ENCODE measurements at regions not wholly inside any gene's neighbourhood (a gene's known extent, or its start where the extent isn't known, plus 50 kb on each side); places are given as distances from the start of the nearest gene placed in this dataset.

DNA sequence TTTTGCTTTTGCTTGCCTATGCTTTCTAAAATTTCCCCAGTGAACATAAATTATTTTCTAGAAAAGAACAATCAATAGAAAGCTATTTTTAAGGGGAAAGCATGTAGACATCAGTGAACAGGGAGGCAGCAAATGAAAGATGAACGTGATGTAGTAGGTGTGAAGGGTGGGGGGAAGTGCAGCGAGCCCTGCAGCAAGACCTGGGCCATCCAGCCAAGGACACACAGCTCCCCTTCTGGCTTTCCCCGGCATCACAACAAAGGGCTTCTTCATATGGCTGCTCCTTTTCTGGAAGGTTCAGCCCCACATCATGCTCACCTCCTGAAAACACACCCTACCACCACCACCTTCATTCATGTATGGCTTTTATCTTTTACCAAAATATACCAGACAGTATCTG, 109.2 kb upstream of the ETS2 start:
- Histone ChIP-seq H3K4me1 (ENCODE audit: insufficient read depth, low read length) (no peaks in the 10 kb centered on the region), H3K27ac (ENCODE audit: extremely low read length, insufficient read depth, low read length) (no peak overlapping the region), H2AFZ (ENCODE audit: low read length) (no peak overlapping the region), H3K4me2 (ENCODE audit: low read depth, low read length) (no peak overlapping the region), H3K9ac (ENCODE audit: insufficient read depth, low read depth, low read length) (no peak overlapping the region), H3K79me2 (ENCODE audit: insufficient read depth, low read length) (no peaks in the 10 kb centered on the region), H3K36me3 (replicated peaks in 1 of 2; ENCODE audit: control insufficient read depth in 1 of 2, insufficient read depth in 2 of 2, low read length in 2 of 2) (no peaks in the 10 kb centered on the region), H3K27me3 (ENCODE audit: control insufficient read depth in 1 of 2, insufficient read depth in 2 of 2, low read length in 2 of 2) (peaks cover 1 to 5% of the 10 kb centered on the region in 2 experiments; a peak in 2 of 5 replicates), H3K4me3 (replicated peaks in 1 of 3; ENCODE audit: insufficient read depth in 1 of 3, low read depth in 2 of 3, low read length in 3 of 3) (no peak overlapping the region), H3K9me3 (ENCODE audit: low read length) (no peaks in the 10 kb centered on the region), H4K20me1 (ENCODE audit: insufficient read depth, low read length) (no peaks in the 10 kb centered on the region)
- 2% methylated on average over 3 of the region's 3 CpGs for WGBS (ENCODE audit: low lambda C conversion rate)
- BruUV-seq (replicated peaks): no TSS peak
- FAIRE-seq (no peak), ATAC-seq (no peak), DNase-seq (ENCODE audit: low spot score) (no peak)
- intact Hi-C loops (cut with micrococcal nuclease; ENCODE audit: unreplicated experiment) (no loop called here), in situ Hi-C loops (cut with HindIII; ENCODE audit: extremely low pct_ligation_motif_present, low pct_unique_long_range_greater_than_20kb) (no loop called here)
- no peak for TF ChIP-seq MATR3 (CRISPR knock-in tag; IDR thresholded peaks at IDR 0.05)
- no peak for TF ChIP-seq ZNF776 (CRISPR knock-in tag; IDR thresholded peaks at IDR 0.05)
- TF ChIP-seq ZNF274 (CRISPR knock-in tag; IDR thresholded peaks at IDR 0.05): no peak
- TF ChIP-seq NFE2 (CRISPR knock-in tag; IDR thresholded peaks at IDR 0.05): no peak
- TF ChIP-seq, protein P1, sequence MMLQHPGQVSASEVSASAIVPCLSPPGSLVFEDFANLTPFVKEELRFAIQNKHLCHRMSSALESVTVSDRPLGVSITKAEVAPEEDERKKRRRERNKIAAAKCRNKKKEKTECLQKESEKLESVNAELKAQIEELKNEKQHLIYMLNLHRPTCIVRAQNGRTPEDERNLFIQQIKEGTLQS (CRISPR knock-in tag; IDR thresholded peaks at IDR 0.05): no peak
- no peak for TF ChIP-seq POLR2A (IDR thresholded peaks at IDR 0.05; ENCODE audit: insufficient read depth in 1 of 2, low read depth in 2 of 2, low read length in 2 of 2)
- TF ChIP-seq ZNF558 (CRISPR knock-in tag; IDR thresholded peaks at IDR 0.05; ENCODE audit: borderline replicate concordance): no peak
- TF ChIP-seq MLLT10 (CRISPR knock-in tag; IDR thresholded peaks at IDR 0.05): no peak
- no peak for TF ChIP-seq ZFYVE20 (CRISPR knock-in tag; IDR thresholded peaks at IDR 0.05; ENCODE audit: borderline replicate concordance, low read depth)
- TF ChIP-seq, protein P2, sequence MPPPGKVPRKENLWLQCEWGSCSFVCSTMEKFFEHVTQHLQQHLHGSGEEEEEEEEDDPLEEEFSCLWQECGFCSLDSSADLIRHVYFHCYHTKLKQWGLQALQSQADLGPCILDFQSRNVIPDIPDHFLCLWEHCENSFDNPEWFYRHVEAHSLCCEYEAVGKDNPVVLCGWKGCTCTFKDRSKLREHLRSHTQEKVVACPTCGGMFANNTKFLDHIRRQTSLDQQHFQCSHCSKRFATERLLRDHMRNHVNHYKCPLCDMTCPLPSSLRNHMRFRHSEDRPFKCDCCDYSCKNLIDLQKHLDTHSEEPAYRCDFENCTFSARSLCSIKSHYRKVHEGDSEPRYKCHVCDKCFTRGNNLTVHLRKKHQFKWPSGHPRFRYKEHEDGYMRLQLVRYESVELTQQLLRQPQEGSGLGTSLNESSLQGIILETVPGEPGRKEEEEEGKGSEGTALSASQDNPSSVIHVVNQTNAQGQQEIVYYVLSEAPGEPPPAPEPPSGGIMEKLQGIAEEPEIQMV (CRISPR knock-in tag; IDR thresholded peaks at IDR 0.05; ENCODE audit: low read depth): no peak
- TF ChIP-seq, protein P3, sequence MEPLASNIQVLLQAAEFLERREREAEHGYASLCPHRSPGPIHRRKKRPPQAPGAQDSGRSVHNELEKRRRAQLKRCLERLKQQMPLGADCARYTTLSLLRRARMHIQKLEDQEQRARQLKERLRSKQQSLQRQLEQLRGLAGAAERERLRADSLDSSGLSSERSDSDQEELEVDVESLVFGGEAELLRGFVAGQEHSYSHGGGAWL (CRISPR knock-in tag; IDR thresholded peaks at IDR 0.05): no peak
- TF ChIP-seq, protein P4, sequence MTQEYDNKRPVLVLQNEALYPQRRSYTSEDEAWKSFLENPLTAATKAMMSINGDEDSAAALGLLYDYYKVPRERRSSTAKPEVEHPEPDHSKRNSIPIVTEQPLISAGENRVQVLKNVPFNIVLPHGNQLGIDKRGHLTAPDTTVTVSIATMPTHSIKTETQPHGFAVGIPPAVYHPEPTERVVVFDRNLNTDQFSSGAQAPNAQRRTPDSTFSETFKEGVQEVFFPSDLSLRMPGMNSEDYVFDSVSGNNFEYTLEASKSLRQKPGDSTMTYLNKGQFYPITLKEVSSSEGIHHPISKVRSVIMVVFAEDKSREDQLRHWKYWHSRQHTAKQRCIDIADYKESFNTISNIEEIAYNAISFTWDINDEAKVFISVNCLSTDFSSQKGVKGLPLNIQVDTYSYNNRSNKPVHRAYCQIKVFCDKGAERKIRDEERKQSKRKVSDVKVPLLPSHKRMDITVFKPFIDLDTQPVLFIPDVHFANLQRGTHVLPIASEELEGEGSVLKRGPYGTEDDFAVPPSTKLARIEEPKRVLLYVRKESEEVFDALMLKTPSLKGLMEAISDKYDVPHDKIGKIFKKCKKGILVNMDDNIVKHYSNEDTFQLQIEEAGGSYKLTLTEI (CRISPR knock-in tag; conservative IDR thresholded peaks at IDR 0.05): no peak
- TF ChIP-seq, protein P5, sequence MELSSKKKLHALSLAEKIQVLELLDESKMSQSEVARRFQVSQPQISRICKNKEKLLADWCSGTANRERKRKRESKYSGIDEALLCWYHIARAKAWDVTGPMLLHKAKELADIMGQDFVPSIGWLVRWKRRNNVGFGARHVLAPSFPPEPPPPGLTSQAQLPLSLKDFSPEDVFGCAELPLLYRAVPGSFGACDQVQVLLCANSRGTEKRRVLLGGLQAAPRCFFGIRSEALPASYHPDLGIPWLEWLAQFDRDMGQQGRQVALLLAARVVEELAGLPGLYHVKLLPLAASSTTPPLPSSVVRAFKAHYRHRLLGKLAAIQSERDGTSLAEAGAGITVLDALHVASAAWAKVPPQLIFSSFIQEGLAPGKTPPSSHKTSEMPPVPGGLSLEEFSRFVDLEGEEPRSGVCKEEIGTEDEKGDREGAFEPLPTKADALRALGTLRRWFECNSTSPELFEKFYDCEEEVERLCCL (CRISPR knock-in tag; IDR thresholded peaks at IDR 0.05; ENCODE audit: borderline replicate concordance): no peak
- no peak for TF ChIP-seq MXD4 (CRISPR knock-in tag; IDR thresholded peaks at IDR 0.05)
- TF ChIP-seq ZNF557 (CRISPR knock-in tag; IDR thresholded peaks at IDR 0.05): no peak
- TF ChIP-seq NFRKB (IDR thresholded peaks at IDR 0.05): no peak
- no peak for TF ChIP-seq IKZF4 (CRISPR knock-in tag; IDR thresholded peaks at IDR 0.05; ENCODE audit: borderline replicate concordance, low read depth, not compliant biosample characterization)
- no peak for TF ChIP-seq TBP (CRISPR knock-in tag; IDR thresholded peaks at IDR 0.05)
- TF ChIP-seq ZNF354B (CRISPR knock-in tag; IDR thresholded peaks at IDR 0.05): no peak
- ChIA-PET CTCF (ENCODE audit: low intra/inter-chr PET ratio, low total read pairs) (no interaction called here), POLR2A (no interaction called here)
